NCI-H748 treated with DMSO at 0.1 percent for 48 hours (cell line): ENCODE measurements at regions not wholly inside any gene's neighbourhood (a gene's known extent, or its start where the extent isn't known, plus 50 kb on each side); places are given as distances from the start of the nearest gene placed in this dataset.
"Not testable (repeated sequence)": the region's sequence is repeated elsewhere in the genome, so short reads cannot be mapped to it uniquely, and the experiment has no call there.

ENCODE experiments used
- DNase-seq: peaks from one replicate; lab custom pipeline; 2025; lab: John Stamatoyannopoulos, UW

DNA sequence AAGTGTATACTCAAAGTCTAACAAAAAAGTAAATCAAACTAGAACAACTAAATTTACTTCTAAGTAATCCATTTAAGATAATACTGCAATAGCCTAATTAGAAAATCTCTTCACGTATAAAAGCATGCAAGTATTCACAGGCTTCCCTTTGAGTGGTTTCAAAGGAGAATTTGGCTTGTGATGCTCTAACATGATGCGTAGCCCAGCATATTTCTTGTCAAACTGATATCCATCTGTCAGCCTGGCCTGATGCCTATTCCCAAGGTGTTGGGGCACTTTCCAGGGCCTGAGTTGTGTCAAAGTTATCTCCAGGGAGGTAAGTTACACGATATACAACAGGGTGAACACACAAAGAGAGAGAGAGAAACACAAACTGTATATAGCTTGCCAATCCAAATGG is 287.0 kb upstream of the MAGEB18 start:
- DNase-seq = no peak

DNA sequence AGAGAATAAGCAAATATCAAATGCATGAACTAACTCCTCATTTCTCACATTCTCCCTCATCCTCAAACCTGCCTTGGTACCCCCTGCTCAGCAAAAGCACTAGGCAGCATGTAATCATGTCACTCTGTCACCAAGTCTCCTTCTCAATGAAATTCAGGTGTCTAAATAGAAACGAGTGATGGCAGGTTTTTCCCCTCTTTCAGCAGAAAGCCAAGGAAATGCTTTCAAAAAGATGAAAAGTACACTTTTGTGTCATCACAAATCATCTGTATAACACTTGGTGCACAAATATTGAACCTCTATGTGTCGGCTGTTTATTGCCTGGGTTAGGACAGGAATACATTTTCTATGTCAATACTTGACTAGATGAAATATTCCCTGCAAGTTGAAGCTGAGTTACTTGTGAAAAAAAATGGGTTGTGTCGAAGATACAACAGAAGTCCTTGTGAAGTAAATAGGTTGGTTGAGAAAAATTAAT is 285.1 kb upstream of the MAGEB18 start:
- no peak for DNase-seq

DNA sequence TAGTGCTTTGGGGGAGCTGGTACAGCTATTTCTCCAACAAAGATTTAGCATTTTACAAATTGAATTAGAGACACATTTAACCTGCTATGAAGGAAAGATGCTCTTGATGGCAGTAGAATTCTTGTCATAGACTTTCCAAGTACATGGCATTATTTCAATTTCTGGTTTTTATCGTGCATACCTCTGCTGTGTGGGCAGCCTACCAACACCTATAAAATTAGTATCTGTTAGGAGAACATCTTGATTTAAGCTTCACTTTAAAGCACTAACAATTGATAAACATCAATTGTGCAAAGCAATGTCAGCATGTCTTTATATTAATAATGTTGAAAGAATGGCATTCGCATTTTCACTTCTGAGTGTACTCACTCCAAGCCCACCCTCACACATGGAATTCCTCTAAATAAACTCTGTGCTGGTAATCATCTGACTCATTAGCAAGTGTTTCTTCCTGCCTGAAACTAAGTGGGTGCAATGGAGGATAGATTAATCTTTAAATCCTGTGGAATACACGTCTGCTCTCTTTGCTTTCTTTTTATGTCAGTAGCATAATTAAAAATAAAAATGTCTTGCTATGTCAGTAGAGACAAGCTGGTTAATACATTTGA is 279.8 kb upstream of the MAGEB18 start:
- no peak for DNase-seq

DNA sequence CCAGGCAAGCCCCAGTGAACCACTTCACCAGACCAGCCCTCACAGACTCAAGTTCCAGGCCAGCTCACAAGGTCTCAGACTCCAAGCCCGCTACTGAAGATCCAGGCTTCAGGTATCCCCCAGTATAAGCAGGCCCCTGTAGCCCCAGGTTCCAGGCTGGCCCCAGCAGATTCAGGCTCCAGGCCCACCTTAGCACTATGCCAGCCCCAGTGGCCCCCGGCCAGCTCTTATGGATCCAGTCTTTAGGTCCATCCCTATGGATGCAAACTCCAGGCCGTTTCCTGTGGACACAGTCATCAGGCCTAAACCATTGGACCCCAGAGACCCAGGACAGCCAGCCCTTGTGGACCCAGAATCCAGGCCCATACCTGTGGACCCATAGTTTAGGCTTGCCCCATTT is 277.8 kb upstream of the MAGEB18 start:
- no peak for DNase-seq

DNA sequence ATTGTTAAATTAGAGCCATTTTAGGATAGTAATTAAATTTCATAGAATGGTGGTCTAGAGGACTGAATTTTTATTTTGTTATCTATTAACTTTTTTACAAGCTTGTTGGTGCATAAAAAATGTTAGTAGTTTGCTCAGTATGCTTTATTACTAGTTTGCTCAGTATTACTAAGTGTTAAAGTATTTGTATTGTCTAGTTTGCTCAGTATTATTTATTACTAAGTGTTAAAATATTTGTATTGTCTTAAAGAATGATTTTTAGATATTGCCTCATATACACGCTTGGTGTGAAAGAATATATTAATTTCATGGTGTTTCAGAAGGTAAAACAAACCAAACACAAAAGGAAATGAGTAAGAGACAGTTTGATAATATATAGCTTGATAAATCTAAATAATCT is 268.4 kb upstream of the MAGEB18 start:
- DNase-seq = no peak

DNA sequence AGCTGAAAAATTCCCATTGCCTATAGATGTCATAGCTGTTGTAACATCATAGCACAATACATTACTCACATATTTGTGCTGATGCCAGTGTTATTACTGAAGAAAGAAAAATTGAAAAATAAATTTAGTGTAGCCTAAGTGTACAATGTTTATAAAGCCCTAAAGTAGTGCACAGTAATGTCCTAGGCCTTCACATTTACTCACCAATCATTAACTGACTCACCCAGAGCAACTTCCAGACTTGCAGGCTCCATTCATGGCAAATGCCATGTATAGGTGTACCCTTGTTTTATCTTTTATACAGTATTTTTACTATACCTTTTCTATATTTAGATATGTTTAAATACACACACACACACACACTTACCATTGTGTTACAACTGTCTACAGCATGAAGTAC is 265.4 kb upstream of the MAGEB18 start:
- no peak for DNase-seq

DNA sequence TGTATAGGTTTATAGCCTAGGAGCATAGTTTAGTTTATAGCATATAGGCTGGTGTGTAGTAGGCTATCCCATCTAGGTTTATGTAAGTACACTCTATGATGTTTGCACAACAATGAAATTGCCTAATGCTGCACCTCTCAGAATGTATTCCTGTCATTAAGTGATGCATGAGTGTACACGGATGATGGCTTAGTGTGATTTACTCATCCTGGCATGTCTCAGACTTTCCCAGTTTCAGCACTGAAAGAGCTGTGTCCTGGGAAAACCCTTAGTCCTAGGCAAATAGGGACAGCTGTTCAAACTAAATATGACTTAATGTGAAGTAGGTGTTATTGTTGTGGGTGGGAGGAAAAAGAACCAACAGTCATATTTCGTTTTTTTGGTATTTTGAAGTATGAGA is 264.9 kb upstream of the MAGEB18 start:
- DNase-seq = no peak

DNA sequence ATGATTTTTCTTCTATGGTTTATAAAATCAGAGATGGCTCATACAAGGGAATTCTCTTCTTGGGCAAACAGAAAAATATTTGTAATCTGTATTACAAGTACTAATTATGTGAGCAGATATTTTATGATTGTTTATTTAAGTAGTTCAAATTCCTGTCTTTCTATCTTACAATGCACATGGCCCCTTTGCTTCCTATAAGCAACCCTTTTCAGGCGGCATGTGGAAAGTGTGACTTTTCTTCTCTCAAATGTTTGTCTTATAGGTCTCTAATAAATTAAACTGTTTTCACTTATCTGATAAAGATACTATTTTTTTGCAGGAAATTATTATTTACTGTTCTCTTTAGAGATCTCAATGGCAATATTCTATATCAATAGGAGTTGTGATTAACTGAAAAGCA is 259.3 kb upstream of the MAGEB18 start:
- DNase-seq = no peak

DNA sequence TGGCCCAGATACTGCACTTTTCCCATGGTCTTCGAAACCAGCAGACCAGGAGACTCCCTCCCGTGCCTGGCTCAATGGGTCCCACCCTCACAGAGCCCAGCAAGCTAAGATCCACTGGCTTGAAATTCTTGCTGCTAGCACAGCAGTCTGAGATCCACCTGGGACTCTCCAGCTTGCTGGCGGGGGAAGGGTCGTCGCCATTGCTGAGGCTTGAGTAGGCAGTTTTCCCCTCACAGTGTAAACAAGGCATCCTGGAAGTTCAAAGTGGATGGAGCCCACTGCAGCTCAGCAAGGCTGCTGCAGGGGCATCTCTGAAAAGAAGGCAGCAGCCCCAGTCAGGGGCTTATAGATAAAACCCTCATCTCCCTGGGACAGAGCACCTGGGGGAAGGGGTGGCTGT is 255.6 kb upstream of the MAGEB18 start:
- DNase-seq = not testable (repeated sequence)

DNA sequence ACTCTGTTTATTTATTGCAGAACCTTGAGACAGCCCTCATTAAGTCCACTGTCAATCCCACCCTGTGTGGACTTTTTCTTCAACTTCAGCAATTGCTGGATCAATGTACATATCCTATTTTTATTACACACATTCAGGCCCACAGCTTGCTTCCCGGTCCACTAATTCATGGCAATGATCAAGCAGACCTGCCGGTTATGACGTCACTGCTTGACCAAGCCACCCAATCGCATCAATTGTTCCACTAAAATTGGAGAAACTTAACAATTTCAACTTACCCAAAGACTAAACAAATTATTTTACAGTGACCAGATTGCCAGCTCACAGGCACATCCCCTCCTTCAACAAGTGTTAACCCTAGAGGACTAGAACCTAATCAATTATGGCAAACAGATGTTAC is 240.4 kb upstream of the MAGEB18 start:
- no peak for DNase-seq

DNA sequence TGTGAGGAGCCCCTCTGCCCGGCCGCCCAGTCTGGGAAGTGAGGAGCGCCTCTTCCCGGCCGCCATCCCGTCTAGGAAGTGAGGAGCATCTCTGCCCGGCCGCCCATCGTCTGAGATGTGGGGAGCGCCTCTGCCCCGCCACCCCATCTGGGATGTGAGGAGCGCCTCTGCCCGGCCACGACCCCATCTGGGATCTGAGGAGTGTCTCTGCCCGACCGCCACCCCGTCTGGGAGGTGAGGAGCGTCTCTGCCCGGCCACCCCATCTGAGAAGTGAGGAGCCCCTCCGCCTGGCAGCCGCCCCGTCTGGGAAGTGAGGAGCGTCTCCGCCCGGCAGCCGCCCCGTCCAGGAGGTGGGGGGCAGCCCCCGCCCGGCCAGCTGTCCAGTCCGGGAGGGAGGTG is 232.4 kb upstream of the MAGEB18 start:
- not testable (repeated sequence) for DNase-seq

DNA sequence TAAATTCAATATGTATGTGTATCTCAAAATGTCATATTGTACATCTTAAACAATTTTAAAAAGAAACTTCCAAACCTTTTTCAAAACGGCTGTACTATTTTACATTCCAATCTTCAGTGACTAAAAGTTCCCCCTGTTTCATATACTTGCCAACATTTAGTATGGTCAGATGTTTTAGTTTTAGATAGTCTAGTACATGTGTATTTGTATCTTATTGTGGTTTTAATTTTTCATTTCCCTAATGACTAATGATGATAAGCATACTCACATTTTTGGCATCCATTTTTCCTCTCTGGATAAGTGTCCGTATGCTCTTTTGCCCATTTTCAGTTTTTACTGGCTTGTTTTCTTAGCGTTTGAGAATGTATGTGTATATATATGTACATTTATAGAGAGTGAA is 212.2 kb upstream of the MAGEB18 start:
- no peak for DNase-seq

DNA sequence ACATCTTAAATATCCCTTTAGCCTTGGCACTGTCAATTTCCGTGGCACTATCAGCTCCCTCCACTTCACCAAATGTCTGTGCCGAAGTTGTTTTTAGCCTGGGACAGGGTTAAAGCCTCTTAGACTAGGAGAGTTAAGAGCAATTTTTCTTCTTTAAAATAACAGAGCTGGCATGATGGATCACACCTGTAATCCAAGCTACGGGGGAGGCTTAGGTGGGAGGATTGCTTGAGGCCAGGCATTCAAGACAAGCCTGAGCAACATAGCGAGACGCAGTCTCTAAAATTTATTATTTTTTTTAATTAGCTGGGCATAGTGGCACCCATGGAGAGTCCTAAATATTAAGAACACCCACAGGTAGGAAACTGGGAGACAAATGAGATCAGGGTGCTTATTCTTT is 209.8 kb upstream of the MAGEB18 start:
- DNase-seq = no peak

DNA sequence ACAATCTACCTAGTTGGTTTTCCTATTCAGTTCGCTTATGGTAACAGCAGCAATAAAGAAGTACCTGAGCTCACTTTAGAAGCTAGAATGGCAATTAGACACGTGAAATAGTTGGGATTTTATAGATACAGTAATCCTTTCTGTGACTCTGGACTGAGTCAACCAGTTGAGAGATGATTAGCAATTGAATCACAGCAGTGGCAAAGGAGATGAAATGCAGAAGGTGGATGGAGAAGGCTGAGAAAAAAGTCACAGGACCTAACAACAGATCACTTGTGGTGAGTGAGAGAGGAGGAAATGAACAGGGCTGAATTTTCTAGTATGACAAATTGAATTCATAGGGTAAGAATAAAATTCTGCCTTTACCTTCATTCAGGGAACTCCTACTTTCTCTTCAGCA is 197.1 kb upstream of the MAGEB18 start:
- no peak for DNase-seq

DNA sequence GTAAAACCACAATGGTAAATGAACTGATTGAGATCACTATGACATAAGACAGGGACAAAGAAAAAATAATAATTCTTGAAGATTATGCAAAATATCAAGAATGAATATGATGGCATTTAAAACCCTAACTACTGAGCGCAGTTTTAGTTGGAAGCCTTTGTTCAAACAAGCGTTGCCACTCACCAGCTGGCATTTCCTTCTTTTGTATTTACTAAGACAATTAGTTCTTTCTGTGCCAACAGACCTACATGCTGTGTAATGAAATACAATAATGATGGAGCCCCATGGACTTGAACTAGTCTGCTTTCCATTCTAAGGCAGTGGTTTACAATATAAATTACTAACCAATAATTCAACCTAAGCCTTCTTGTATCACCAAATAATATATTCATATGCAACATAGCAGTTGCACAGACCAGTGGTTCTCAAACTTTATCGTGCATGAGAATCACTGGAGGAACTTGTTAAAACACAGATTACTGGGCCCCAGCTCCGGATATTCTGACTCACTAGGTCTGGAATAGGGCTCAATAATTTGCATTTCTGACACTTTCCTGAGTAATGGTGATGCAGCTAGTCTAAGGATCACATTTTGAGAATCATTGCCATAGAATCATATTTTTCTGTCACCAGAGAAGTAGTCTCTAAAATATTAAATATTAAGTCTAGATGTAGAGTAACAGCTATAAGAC is 196.4 kb upstream of the MAGEB18 start:
- DNase-seq = no peak

DNA sequence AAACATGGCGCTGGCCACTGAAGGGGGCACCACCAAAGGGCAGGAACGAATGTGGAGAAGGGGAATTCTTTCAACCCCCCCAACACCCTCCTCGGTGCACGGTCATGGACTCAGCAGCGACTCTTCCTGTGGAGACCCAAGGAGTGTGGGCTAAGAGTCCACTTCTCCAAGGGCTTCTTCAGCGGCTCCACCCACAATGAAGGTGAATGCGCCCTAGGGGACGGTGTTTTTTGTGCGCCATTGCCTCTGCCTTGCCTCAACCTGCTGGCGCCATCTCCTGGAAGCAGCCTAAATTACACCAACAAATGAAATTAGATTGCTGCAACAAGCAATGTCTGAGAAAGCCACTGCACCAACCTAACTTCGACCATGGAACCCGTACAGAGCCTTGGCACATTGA is 169.2 kb upstream of the MAGEB18 start:
- peak; percentile 19 for DNase-seq

DNA sequence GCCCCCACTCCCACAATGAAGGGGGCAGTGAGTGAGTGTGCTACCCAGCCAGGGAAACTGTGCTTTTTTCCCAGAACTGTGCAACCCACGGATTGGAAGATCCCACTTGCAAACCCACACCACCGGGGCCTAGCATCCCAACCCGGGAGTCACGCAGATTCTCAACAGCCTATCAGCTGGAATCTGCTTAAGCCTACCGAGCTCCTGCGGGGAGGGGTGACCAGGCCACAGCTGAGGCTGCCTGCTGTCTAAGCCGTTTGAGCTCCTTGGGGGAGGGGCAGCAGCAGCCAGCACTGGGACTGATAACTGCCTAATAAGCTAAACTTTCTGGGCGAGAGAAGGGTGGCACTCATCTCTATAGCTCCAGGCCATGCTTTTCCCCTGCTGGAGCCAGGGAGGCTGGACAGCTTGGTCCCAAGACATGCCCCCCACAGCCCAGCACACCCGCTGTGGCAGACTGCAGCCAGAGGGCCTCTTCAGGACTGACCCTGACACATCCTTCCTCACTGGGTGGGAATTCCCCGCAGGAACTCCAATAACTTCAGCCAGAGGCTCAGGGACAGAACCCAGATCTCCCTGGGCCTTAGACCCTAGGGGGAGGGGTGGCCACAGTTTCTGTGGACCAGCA is 161.3 kb upstream of the MAGEB18 start:
- no peak for DNase-seq

DNA sequence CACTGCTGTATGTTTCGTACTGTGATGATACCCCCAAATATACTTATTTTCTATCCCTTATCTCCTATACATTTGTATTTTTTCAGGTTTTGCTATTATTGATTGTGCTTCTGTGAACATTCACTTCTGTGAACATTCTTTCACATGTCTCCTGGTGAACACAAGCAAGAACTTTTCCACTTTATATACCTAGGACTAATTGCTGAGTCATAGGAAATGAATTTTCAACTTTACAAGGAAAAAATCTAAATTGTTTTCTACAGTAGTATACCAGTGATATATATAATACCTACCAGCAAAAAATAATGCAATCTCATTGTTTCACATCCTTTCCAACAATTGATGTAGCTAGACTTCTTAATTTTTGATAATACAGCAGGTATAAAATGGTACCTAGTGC is 139.5 kb upstream of the MAGEB18 start:
- no peak for DNase-seq

DNA sequence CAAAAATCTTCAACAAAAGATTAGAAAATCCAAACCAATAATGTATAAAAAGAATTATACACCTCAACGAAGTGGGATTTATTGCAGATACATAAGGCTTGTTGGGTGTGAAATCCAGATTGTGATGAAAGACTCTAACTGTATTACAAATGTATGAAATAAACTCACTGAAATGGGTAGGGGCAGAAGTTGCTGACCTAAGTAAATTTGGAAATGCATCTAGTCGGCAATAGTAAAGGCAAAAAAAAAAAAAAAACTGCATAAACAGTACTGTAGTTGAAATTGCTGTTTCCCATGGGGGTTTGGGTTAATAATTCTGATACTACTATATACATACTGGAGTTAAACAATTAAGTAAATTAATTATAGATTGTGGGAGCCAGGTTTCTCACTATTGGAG is 130.7 kb upstream of the MAGEB18 start:
- DNase-seq = no peak

DNA sequence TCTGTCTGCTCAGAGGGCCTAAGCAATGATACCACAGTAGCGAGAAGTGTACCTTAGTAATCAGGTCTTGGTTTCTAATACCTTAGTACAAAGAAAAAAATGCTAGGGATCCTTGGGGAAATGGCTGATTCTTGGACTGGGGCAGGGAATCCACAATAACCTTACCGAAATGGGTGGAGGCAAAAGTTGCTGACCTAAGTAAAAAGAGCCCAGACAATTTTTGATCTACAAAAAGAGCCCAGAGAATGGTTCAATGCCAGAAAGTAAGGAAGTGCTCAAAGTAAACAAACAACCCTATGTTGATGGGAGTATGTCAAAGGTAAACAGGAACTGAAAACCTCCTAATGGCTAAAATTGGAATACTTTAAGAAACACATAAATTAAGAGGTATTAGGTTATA is 130.1 kb upstream of the MAGEB18 start:
- no peak for DNase-seq

DNA sequence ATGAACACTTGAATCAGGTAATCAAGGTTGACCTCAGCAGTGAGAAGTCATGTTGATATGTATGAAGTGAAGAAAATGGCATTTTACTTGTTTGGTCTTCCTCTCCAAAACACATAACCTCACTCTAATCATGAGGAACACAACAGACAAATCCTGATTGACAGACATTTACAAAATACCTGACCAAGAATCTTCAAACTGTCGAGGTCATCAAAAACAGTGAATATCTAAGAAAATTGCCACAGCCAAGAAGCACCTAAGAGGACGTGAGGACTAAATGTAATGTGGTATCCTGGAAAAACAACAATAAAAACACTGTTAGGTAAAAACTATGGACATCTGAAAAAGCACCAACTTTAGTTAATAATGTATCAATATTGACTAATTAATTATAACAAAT is 129.5 kb upstream of the MAGEB18 start:
- no peak for DNase-seq

DNA sequence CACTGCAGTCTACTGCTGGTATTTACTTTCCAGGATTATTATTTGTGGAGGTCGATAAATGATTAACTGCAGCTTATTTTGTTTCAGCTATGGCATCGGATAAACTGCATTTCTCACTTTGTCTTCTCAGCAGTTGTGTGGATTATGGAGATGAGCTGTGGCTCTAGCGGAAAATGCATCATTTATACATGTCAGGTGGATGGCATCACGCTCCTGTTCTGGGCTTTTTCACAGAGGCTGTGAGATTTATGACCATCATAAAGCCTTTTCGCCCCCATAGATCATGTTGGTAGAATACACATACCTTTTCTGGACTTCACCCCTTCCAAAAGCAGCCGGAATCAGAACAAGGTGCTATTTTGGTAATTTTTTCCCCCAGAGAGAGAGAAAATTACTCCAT is 118.8 kb upstream of the MAGEB18 start:
- DNase-seq = no peak

DNA sequence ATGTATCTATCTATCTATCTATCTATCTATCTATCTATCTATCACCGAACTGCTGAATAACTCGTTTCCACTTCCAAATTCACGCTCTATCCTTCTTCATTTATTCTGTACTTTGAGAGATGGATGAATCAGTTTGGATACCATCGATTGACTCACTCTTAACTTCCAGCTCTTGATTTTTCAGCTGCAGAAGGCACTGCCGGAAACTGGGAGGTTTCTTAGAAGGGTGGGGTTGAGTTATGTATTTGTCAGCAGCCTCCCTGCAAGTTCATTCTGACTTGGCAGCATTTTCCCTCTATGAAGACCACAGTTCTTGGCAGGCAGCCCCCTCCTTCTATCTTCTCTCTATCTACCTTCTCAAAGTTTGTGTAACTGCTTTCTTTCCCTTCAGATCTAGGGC is 112.0 kb upstream of the MAGEB18 start:
- no peak for DNase-seq
